Heart left ventricle (tissue), 13 donors: ENCODE measurements at regions not wholly inside any gene's neighbourhood (a gene's known extent, or its start where the extent isn't known, plus 50 kb on each side); places are given as distances from the start of the nearest gene placed in this dataset.

Source experiments
- CTCF ChIP-seq, 12 donors: fragments of 200-600 bp; sonication (generic) in 4 of 12; IDR thresholded peaks; one replicate each; pipeline versions ENCODE4 v1.5.0 to v1.8.0; 2018 to 2022; ENCODE audit warnings: antibody characterized with exemption in 12 of 12, mild to moderate bottlenecking in 5 of 12
- POLR2A ChIP-seq, 2 donors: fragments of 450-650 bp; IDR thresholded peaks; one replicate each; pipeline ENCODE4 v1.6.1; 2017; ENCODE audit warnings: antibody characterized with exemption in 2 of 2, mild to moderate bottlenecking in 2 of 2, moderate library complexity in 2 of 2
- donor health status: ischemic (EF 13 %, LVEDD 7.1; RV severe dilation, severe dysfunction).
- donor health status: DM: no; HTN: yes; CAD: no.
- donor health status: DM: no; HTN: no; CAD: no.
- donor health status: ischemic (EF 25% LVEDD 6.9; RV normal size, moderate dysfunction).
- donor health status: ischemic (EF 25% LVEDD 5.7; RV mildly dilated, moderate dysfunction).
- donor health status: ischemic (EF 35%, LVEDD 5.7; RV mildly dilated, moderate dysfunction).
- donor health status: nonischemic (EF 11% LVEDD 7.7; RV severe dilation, severe dysfunction).
- donor health status: DM: yes; HTN: yes; CAD: no.
- donor health status: PGD.
- donor health status: ischemic (EF 29% LVEDD 5.4; RV normal size, mild dysfunction).
- donor health status: nonischemic (EF 23%, LVEDD 6.1; RV moderate dilation, normal function).

- no peak for TF ChIP-seq POLR2A (IDR thresholded peaks at IDR 0.05)
- TF ChIP-seq CTCF (IDR thresholded peaks at IDR 0.05): no peak
These were observed 307.2 kb downstream of the MYCN start for GRCh38 chr2:16247326-16248122.
